CD4-positive, alpha-beta T cell treated with Interleukin-10 for 1 hour (primary cell): ENCODE measurements at regions not wholly inside any gene's neighbourhood (a gene's known extent, or its start where the extent isn't known, plus 50 kb on each side); places are given as distances from the start of the nearest gene placed in this dataset.

Experiments used
- DNase-seq: peaks from one replicate; pipeline ENCODE4 v3.0.0-alpha.2; 2020

DNA sequence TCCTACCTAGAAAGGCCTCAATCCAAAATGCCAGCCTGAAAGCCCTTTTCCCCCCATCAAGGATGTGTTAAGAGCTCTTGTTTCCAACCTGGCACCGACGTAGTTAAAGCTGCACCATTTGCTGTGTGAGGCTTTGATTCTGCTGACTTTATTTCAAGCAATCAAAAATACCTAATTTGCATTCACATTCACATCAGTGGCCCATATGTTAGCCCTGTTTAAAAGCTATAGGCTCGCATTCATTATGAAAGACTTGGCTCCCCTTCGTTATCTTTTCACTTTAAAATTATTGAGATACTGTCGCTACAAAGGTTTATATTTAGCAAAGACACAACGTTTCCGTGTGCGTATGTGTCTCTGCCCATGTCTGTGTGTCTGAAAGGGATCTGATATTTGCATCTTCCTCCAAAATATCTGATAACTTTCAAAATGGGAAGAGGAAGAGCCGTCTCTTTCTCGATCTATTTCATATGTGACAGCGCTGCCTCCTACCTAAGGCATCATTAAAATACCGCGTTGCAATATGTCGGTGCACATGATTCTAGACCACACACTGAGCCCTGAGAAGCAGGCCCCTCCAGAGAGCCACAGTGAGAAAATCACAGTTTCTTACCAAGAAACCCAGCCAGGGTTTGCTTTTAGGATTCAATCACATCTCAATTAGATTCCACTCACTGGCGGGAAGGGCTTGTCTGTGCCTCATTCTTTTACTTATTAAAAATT is 57.1 kb upstream of the ITPRID1 start:
- no peak for DNase-seq

DNA sequence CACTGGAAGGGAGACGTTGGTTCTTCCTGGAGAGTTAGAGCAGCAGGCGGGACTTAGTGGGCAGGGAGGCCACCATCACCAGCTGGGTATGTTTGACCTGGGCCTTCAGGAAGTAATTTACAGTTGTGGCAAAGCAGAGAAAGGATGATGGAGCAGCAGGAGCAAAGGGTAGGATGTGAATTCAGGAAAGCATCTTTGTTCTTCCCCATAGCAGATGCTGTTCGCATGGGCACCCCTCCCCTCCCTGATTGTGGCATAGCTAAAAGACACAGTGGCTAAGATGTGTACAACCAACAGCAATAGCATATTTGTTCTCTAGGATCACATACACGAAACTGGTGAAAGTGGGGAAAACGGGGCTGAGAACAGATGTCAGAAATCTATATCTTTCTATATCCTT is 56.3 kb upstream of the ITPRID1 start:
- no peak for DNase-seq

DNA sequence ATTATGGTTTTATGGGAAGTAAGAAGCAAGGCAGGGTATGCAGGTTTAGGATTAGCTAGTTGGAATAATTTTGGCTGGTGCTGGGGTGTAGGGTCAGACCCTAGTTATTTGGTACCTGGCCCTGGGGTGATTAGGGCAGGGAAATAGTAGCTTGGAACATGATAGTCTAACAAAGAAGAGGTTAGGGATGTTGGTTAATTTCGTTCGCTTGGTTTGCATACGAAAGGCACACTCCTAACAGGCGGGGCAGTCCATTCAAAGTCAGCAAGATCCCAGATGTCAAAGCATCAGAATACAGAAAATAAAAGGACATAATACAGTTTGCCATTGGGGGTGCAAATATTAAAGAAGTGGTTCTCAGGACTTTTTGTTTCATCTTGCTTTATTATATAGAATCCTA is 55.7 kb upstream of the ITPRID1 start:
- no peak for DNase-seq

DNA sequence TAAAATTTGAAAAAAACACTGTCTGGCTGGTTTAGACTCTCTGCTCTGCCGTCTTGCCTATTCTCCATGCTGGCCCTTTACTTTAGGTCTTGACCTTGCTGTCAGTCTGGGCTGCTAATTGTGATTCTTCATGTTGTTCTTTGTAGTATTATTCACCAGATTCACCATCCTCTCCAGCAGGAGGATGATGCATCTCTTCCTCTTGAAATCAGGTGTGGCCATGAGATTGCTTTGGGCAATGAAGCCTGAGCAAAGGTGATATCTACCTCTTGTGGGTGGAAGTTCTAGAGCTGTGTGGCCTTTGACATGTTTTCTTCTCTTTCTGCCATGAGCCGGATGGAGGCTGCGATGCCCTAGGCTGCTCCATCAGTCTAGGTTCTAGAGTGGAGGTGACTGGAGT is 51.3 kb upstream of the ITPRID1 start:
- no peak for DNase-seq
